Activated T-helper 1 cell treated with anti-CD3 and anti-CD28 coated beads, Interleukin-2, amount 50 U/mL, for 16 hours (primary cell): ENCODE measurements at regions not wholly inside any gene's neighbourhood (a gene's known extent, or its start where the extent isn't known, plus 50 kb on each side); places are given as distances from the start of the nearest gene placed in this dataset.
"Not testable (repeated sequence)": the region's sequence is repeated elsewhere in the genome, so short reads cannot be mapped to it uniquely, and the experiment has no call there.

ENCODE experiments used
- DNase-seq, 2 donors: peaks; one replicate each; pipeline ENCODE4 v3.0.0-alpha.2; 2020; ENCODE audit warnings: low read depth in 1 of 2, low spot score in 1 of 2

DNA sequence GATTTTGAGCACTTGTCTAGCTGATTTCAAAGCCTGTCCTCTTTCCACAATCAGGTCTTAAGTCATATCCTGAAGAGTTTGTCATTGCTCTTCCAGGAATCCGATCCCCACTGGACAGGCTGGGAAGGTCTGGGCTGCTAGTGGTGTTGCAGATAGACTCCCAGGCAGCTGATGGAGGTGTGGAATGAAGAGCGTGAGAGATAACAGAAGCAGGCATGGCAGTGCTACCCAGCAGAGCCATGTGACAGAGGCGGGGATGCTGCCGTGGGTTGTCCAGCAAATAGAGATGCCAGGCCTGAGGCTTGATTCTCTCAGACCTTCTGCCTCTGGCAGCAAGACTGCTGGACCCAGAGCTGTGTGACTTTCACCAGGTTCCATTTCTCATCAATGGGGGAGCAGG lies 116.5 kb upstream of the EEPD1 start:
- DNase-seq: no peak

DNA sequence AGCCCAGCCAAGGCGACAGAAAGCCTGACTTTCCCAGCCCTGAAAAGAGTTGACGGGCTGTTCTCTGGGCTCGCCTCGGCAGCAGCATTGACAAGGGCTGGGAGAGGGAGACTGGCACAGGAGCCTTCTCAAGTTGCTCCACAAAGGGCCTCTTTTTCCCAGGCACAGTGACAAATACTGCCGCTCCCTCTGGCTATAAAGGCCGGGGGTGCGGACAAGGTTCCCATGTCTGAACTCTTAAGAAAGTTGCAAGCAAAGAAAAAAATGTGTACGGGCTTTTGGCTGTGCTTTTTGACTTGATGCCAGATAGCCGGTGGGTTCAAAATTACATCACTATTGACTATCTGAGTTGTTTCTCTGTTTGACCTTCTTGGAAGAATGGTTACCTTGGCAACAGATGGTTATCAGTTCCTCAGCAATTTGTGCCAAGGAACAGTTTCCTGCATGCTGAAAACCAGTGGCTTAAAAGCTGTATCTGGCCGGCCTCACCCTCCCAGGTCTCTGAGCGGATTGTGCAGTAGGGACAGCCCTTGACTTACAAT lies 115.9 kb upstream of the EEPD1 start:
- no peak for DNase-seq

DNA sequence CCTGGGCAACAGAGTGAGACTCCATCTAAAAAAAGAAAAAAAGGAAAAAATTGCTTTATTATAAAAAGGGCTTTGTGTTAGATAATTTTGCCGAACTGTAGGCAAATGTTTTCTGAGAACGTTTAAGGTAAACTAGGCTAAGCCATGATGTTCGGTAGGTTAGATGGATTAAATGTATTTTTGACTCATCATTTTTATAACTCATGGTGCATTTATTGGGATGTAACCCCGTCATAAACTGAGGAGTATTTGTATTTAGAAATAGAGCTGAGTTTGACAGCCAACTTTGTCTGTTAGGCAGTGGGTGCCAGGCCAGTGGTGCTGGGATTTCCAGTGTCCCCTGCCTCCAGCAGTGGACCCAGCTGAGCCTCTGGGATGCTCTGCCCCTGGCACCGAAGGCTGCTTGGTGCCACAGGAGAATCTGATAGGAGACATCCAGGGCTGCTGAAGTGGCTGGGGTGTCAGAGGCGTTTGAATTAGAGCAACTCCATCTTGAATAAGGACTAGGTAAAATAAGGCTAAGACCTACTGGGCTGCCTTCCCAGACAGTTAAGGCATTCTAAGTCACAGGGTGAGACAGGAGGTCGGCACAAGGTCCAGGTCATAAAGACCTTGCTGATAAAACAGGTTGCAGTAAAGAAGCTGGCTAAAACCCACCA lies 114.9 kb upstream of the EEPD1 start:
- no peak for DNase-seq

DNA sequence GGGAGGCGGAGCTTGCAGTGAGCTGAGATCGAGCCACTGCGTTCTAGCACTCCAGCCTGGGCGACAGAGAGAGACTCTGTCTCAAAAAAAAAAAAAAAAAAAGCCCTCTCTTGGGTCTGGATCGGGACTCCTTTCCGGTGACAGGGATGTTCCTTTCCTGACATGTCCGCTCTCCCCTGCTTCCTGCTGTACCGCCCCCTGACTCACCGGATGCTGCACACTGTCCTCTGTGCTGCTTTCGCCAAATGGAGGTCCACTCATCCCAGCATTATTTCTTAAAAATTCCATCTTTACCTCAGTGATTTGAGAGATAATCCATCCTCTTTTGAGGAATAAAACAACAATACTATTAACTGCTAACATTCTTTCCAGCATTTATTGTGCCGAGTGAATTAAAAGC lies 113.8 kb upstream of the EEPD1 start:
- DNase-seq: no peak

DNA sequence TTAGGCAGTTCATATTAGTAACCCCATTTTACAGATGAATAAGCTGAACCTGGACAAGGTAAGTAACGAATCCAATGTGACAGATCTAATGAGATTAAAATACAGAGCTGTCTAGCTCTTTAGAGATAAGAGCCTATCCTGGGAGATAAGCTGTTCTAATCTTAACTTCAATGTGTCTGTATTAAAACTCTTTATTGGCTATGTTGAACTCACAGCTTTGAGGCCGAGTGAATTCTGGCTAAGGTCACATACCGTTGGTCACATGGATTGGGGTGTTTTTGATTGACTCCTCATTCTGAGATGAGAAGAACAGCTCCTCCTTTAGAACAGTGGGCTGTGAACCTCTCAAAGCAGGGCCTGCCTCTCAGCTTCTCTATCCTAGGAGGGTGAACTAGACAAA lies 113.4 kb upstream of the EEPD1 start:
- no peak for DNase-seq

DNA sequence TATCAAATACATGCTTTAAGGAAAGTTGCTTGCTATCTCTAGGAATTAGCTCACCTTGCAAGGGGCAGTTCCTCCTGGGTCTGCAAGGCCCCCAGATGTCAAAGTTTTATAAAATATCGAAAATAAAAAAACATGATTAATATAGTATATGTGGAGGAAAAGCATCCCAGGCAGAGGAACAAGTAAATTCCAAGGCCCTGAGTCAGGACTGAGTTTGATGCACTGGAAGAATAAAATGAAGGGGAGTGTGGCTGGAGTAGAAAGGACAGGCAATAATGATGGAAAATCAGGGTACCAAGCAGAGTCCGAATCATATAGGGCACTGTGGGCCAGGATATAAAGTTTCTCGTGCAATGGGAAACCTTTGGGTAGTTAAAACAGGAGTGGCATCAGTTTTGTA lies 112.4 kb upstream of the EEPD1 start:
- DNase-seq: no peak

DNA sequence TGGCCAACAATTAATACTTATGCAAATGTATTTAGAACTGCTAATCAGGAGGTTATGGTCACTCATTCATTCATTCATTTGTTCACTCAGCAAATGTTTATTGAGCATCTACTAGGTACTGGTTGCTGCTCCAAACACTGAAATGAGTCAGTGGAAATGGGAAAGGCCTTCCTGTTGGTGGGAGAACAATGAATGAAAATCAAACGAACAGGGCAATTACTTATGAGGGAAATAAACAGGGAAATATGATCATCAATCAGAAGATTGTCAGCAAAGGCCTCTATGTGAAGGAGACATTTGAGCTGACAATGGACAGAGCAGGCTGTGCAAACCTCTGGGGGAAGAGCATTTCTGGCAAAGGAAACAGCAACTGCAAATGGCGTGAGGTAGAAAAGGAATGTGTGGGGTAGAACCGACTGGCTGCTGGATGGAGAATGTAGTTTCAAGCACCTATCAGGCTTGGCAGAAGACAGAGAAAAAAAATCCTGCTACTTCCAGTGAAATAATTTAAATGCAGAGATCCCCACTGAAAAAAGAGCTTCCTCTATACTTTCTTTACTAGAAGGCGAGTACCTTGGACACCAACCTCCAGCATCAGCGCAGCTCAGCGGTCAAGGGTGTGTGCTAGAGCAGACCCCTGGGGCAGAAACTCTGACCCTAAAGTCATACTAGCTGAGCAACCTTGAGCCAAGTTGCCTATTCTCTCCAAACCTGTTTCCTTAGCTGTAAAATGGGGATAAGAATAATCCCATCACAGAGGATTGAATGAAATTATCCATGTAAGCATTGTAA lies 108.8 kb upstream of the EEPD1 start:
- DNase-seq: no peak

DNA sequence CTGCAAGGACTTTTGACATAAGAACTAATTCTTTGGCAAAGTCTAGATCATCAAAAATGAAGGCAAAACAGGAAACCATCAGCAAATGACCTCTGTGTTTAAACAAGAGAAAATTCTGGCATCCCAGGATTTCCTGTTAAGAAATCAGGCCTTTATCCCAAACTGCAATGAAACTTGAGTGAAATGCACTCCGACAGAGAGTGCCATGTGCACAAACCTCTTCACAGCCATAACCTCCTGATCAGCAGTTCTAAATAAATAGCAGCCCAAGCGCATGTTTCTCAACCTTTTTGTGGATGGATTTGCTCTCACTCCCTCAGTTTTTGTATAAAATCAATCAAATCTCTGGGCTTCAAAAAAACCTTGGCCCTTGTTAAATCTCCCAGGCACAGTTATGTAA lies 107.7 kb upstream of the EEPD1 start:
- no peak for DNase-seq

DNA sequence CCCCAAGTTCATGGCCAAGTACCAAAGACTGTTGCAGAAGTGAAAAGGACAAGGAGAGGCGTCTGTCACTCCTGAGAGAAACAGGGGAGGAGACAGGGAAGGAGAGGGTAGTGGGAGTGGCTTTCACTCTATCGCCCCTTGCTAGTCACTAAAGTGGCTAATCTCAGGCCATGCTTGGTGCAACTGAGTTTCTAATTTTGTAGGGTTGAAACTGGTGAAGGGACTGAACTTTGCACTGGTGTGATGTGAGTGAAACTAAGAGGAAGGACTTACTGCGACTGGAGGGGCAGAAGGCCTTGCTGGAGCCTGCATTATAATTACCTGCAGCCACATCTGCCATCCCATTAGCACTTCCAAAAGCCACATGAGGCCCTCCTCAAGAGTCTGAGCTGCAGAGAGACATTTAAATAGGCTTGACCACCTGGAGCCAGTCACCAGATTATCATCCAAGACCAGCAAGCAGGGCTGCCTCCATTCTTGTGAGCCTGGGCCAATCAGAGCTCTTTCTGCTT lies 107.2 kb upstream of the EEPD1 start:
- no peak for DNase-seq

DNA sequence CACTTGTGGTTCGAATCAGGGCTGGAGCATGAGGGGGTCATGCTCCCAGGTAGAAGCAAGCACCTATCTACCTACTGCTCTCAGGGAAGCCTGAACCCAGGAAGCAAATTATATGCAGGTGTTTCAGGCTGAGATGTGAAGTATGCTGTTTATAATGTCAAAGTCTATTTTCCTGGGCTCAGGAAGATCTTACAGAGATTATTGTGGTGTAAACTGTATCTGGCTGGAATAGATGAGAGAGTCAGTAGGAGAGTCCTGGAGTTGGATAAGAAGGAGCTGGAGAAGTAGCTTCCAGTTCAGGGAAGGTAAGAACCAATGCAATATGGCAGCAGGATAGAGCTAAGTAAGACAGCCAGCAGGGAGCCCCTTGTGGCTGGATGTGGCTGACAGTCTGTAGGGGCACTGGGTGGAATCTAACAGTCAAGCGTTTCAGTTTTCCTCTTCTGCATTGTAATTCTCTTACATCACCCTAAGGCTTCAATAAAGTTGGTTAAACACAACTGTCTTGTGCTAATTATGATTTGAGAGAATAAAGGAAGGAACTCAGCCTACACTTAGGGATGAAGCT lies 105.9 kb upstream of the EEPD1 start:
- no peak for DNase-seq

DNA sequence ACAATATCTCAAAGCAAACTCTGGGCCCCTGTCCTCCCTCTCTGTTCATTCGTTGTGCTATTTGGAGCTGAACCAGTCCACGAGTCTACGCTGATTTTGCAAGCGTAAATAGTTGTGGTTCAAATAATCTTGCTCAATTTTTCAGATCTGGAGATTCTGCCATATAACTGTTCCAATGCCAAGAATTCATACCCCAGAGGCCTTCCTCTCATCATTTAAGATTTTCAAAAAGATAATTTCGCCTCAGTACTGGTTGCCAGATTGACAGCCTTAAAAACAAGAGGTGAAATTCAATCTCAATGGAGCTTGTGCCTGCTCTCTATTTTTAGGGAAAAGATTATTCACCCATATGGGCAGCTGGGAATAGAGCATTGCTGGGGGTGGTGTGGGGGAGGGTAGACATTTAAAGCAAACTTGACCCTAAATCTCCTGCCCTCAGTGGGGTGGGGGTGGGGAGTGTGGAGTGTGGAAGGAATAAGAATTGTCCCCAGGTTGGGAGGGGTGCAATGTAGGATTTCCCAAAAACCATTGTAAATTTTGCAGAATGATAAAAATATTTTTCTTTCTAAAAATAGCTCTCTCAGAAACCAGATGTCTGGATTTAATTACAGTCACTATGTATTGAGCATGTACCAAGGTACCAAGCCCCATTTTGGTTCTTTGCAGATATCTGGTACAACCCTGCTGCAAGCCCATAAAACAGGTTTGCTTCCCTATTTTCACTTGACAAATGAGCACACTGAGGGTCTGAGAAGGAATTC lies 104.7 kb upstream of the EEPD1 start:
- no peak for DNase-seq

DNA sequence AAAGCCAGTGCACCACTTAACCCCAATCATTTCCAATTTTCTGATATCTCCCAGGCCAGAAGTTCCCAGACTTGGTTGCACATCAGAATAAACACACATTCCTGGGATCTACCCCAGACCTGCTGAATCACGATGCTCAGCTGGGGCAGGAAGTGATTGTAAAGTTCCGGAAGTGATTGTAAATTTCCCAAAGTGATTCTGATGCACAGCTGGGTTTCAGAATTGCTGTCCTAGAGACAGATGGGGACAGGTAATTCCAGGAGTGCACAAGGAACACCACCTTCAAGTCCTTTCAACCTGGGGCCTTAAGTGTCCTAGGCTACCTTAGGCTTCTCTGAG lies 104.2 kb upstream of the EEPD1 start:
- DNase-seq: no peak

DNA sequence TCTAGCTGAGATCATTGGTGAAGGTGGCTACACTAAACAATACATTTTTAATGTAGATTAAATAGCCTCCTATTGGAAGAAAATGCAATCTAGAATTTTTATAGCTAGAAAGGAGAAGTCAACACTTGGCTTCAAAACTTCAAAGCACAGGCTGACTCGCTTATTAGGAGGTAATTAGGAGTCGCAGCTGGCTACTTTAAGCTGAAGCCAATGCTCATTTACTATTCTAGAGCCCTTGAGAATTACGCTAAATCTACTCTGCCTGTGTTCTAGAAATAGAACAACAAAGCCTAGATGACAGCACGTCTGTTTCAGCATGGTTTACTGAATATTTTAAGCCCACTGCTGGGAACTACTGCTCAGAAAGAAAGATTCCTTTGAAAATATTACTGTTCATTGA lies 101.6 kb upstream of the EEPD1 start:
- DNase-seq: no peak

DNA sequence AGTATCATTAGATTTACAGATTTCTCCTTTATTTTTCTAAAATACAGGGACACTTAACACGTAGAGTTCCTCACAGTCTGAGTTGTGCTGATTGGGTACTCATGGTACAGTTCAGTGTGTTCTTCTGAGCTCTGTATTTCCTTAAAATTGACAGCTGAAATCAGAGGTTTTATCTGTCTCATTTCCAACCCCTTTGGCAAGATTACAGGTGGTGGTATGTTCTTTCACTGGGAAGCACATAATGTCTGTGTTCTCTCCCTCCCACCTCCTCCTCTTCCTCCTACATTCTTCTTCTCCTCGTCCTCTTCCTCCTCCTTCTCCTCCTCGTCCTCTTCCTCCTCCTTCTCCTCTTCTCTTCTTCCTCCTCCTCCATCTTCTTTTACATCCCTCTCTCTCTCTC lies 99.5 kb upstream of the EEPD1 start:
- no peak for DNase-seq

DNA sequence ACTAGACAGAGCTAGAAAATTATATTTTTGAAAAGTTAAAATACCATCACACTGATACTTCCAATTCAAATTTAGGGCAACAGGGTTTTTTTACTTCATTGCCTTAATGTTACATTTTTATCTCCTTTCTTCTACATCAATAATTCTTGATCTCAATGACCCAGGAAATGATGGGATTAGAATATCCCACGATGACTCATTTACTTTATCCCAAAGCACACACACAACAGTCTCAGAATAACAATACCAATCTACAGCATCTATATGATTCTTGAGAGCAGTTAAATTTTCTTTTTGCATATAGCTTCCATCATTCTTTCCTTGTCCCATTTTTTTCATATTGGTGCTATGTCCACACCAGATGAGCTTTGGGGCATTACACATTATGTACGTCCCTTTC lies 98.4 kb upstream of the EEPD1 start:
- no peak for DNase-seq

DNA sequence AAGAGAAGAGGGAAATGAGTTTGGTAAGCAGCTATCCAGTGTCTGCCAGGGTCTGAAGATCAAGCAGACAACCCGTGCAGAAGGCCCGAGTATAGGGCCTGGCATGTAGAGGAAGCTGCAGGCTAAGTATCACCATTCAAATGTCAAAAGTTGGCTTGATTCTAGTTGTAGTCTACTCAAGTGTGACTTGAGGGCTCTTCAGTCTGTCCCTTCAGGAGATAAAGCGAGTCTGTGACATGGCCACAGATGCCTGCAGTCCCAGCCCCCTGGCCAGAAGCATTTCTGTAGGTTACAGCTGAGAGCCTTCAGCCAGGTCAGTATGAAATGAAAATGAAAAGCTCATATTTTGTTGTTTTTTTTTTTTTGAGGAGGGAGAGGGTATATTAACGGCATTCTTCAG lies 97.8 kb upstream of the EEPD1 start:
- DNase-seq: no peak

DNA sequence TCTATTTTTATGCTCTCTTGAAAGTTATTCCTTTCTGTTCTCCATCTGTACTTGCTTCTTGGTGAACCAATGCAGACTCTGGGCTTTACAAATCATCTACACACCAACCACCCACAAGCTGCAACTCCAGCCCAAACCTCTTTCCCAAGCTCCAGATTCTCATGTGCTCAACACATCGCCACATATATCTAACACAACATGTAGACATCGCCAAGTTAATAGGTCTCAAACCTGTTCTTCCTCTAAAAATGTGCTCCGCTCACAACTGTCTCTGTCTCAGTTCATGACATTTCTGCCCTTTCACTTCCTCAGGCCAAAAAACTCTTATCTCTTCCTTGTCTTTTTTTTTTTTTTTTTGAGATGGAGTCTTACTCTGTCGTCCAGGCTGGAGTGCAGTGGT lies 95.7 kb upstream of the EEPD1 start:
- no peak for DNase-seq

DNA sequence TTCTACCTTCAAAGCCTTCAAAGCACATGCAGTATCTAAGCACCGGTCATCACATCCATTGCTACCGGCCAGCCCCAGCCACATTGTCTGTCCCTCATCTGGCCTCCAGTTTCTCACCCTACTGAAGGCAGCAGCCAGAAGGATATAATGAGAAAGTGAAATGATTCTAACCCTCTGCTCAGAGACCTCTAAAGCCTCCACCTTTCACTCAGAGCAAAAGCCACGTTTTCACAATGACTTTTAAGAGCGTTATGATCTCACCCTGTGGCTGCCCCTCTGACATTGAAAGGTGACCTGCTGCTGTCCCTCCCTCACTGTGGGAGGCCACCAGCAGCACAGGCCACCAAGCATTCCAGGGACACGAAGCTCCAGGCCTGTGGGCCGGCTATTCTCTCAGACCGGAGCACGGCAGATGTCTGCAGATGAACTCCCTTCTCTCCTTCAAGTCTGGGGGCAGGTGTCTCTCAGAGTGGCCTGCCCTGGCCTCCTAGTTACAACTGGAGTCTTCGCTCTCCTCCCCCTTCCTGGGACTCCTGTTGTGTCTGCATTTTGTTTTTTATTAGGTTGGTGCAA lies 94.9 kb upstream of the EEPD1 start:
- no peak for DNase-seq

DNA sequence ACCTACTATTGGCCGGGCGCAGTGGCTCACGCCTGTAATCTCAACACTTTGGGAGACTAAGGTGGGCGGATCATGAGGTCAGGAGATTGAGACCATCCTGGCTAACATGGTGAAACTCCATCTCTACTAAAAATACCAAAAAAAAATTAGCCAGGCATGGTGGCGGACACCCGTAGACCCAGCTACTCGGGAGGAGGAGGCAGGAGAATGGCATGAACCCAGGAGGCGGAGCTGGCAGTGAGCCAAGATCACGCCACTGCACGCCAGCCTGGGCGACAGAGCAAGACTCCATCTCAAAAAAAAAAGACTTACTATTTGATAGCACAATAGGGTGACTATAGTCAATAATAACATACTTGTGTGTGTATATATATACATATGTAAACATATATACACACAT lies 92.7 kb upstream of the EEPD1 start:
- not testable (repeated sequence) for DNase-seq

DNA sequence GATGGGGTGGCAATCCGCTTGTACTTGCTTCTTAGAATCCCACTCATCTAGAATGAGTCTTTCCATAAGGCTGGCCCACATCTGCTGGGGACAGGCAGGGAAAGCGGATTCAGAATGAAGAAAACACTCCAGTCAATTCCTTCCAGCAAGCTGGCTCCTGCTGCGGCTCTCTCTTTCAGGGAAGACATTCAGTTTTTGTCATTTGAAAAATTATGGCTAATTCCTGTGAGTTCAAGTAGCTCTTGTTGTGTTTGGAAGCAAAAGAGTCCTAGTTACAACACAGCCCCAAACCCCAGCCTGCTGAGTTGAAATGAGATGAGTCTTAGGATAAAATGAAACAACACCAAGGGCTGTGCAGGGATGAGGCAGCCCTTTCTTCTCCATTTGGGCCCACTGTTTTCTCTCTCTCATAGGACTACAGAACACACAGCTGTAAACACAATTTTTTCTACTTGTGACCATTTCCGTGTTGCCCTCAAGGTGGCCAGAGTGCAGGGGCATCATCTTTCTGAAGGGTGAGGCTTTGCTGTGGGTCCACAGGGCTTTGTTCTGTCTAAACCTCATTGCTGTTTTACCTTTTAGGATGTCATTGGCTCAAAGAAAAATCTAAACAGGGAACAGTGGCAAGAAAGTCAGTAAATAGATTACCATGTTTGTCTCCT lies 90.8 kb upstream of the EEPD1 start:
- no peak for DNase-seq

DNA sequence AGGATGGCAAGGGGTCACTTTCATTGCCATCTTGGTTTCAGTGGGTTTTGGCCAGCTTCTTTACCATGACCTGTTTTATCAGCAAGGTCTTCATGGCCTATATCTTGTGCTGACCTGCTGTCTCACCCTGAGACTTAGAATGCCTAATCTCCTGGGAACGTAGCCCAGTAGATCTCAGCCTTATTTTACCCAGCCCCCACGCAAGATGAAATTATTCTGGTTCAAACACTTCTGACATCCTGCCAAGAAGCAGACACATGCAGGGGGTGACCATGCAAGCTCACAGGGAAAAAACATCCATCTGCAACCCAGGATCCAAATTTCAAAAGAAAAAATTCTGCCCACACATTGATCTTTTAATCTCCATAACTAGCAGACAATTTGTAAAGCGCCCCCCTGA lies 88.4 kb upstream of the EEPD1 start:
- no peak for DNase-seq
